LoVo (cell line): ENCODE measurements at regions not wholly inside any gene's neighbourhood (a gene's known extent, or its start where the extent isn't known, plus 50 kb on each side); places are given as distances from the start of the nearest gene placed in this dataset.
"Not testable (repeated sequence)": the region's sequence is repeated elsewhere in the genome, so short reads cannot be mapped to it uniquely, and the experiment has no call there.

Experiments
- DNase-seq: peaks from one replicate; pipeline ENCODE4 v3.0.0-alpha.2; 2016; ENCODE audit warnings: low spot score

GRCh38 chr4:116122124-116122523, 963.3 kb downstream of the TRAM1L1 start:
- peak; percentile 31 for DNase-seq

DNA sequence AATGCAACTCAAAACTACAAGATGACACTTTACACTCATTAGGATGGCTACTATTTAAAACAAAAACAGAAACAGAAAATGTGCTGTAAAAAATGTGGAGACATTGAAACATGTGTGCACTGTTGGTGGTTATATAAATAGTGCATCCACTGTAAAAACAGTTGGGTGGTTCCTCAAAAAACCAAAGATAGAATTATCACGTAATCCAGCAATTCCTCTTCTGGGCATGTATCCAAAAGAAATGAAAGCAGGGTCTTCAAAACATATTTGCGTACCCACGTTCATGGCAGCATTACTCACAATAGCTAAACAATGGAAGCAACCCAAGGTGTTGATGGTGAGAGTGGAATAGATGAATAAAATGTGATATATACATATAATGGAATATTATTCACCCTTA, 967.2 kb downstream of the TRAM1L1 start:
- DNase-seq, result no peak

- not testable (repeated sequence) for DNase-seq
These were observed 972.5 kb downstream of the TRAM1L1 start for GRCh38 chr4:116112861-116113260.

DNA sequence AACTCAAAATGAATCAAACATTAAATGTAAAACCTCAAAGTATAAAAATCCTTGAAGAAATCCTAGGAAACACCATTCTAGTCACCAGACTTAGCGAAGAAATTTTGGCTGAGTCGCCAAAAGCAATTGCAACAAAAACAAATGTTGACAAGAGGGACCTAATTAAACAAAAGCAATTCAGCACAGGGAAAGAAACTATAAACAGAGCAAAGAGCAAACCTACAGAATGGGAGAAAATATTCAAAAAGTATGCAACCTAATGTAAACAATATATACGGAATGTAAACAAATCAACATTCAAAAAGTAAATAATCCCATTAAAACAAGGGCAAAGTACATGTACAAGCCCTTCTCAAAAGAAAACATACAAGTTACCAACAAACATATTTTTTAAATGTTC, 974.7 kb downstream of the TRAM1L1 start:
- DNase-seq, result no peak

- DNase-seq, result no peak
These were observed 976.8 kb downstream of the TRAM1L1 start for GRCh38 chr4:116108606-116109005.

DNA sequence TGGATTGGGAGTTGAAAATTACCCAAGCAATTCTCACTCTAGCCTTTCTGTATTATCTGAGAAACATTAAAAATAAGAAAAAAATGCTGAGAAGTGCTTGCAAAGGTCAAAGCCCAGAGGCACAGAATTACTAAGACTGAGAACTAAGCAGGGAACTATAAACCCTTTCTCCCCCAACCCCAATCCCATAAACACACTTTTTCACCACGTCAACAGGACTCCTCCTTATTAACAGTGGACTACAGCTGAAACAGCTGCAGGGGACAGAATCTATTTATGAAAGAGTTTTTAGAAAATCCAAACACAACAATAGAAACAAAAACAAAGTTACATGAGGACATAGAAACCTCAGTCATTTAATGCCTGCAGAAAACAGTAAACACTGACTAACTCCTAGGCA, 984.1 kb downstream of the TRAM1L1 start:
- no peak for DNase-seq

GRCh38 chr4:116099596-116099995, 985.8 kb downstream of the TRAM1L1 start:
- no peak for DNase-seq

- not testable (repeated sequence) for DNase-seq
These were observed 983.9 kb upstream of the NDST4 start for GRCh38 chr4:116097353-116097752.

DNA sequence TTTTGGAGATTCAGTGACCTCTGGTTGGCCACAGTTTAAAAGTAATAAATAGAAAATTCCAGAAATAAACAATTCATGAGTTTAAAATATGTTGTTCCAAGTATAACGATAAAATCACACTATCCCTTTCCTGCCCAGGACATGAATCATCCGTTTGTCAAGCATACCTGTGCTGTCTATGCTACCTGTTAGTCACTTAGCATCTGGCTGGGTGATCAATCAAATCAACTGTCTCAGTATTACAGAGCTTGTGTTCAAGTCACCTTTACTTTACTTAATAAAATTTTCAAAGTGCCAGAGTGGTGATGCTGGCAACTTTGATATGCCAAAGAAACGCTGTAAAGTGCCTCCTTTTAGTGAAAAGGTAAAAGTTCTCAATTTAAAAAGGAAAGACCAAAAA, 979.5 kb upstream of the NDST4 start:
- no peak for DNase-seq

DNA sequence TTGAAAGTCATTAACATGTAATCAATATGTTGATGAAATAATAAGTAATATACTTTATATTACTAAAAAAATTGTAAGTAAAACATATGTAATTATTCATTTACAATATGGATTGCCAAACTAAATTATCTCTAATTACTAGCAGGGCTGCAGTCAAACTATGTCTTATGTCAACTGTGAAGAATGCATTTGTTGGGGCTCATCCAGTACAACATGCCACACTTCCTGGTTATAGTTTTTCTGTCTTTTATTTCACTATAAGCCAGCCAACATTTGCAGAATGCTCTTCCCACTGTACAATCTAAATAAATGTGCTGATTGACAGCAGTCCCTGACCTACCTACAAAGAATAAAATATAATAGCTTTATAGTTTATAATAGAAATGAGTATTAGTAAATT, 975.4 kb upstream of the NDST4 start:
- no peak for DNase-seq

DNA sequence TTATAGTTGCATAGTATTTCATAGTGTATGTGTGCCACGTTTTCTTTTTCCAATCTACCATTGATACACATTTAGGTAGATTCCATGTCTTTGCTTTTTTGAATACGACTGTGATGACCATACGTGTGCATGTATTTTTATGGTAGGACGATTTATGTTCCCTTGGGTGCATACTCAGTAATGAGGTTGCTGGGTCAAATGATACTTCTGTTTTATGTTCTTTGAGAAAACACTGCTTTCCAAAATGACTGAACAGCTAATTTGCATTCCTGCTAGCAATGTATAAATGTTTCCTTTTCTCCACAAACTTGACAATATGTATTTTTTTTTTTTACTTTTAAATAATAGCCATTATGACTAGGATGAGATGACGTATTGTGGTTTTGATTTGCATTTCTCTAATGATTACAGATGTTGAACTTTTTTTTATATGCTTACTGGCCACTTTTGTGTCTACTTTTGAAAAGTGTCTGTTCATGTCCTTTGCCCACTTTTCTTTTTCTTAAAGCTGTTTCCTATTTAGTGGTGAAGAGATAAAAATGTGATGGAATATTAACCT, 969.5 kb upstream of the NDST4 start:
- DNase-seq, result no peak

- DNase-seq, result no peak
These were observed 959.6 kb upstream of the NDST4 start for GRCh38 chr4:116073051-116073450.

DNA sequence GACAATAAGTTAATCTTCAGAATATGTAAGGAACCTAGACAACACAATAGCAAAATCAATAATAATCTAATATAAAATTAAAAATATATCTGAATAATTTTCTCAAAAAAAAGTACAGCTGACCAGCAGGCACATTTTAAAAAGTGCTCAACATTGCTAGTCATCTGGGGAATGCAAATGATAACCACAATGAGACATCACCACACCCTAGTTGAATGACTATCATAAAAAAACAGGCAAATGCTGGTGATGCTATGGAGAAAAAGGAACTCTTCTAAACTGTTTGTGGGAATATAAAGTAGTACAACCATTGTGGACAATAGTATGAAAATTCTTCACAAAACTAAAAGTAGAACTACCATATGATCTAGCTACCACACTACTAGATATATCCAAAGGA, 956.9 kb upstream of the NDST4 start:
- peak; percentile 5 for DNase-seq

GRCh38 chr4:116066711-116067245, 953.4 kb upstream of the NDST4 start:
- no peak for DNase-seq

GRCh38 chr4:116064331-116064730, 950.9 kb upstream of the NDST4 start:
- DNase-seq, result no peak

DNA sequence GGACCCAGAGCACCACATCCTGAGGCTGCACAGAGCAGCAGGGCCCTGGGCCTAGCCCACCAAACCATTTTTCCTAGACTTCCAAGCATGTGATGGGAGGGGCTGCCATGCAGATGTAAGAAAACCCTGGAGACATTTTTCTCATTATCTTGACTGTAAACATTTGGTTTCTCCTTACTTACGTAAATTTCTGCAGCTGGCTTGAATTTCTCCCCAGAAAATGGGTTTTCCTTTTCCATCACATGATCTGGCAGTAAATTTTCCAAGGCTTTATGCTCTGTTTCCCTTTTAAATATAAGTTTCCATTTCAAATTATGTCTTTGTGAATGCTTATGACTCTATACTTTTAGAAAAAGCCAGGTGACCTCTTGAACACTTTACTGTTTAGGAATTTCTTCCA, 945.9 kb upstream of the NDST4 start:
- DNase-seq, result no peak

DNA sequence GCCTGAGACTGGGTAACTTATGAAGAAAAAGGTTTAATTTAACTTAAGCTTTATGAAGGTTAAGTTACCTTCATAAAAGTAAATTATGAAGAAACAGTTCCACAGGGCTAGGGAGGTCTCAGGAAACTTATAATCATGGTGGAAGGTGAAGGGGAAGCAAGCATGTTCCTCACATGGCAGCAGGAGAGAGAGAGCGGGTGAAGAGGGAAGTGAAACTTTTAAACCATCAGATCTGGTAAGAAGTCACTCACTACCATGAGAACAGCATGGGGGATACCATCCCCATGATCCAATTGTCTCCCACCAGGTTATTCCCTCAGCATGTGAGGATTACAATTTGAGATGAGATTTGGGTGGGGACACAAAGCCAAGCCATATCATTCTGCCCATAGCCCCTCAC, 944.7 kb upstream of the NDST4 start:
- no peak for DNase-seq

GRCh38 chr4:116055857-116056827, 942.7 kb upstream of the NDST4 start:
- DNase-seq, result peak; percentile 11

DNA sequence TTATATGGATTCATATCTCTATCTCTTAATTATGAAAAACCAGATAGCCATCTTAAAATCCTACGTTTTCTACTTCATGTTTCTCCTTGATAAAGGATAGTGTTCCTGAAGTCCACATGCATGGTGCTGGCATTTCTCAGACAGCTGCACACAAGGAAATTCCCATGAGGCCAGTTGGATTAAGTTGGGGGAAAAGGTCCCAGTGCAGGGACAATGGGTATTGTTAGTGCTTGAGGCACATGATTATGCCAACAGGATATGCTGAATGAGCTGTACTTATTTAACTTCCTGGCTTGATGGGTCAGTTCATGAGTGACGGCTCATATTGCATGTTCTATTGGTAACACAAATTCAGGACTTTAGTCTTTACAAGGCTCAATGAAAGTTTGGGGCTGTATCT, 913.9 kb upstream of the NDST4 start:
- DNase-seq, result no peak

DNA sequence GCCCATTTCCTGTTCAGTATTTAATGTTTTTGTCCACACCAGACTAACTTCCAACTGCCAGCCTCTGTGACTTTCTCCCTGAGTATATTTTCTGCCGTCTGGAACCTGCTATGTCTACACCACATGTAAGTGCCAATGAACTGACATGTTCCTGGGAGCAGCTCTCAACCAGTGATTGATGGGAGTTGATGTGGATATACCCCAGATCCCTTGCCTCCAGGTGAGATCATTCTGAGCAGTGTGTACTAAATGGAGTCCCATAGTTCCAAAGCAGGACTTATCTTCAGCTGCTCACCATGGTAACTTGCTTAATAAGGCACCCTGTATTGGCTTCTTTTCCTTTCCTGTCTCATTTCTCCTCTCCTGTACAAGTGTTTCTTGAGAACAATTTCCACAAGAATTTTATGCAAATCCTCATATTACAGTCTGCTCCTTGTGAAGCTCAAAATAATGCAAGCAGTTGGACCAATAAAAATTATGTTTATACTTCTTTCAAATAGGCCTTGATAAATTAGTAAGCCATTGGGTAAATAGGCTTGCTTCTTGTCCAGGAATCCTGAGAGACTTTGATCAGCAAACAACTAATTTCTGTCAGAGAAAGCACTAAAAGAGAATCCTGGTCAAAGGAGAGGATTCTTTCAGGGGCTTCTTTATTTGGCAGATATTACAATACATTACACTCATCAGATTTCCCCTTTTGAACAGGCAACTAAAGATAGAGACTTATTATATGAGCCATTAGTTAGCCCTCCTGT, 911.7 kb upstream of the NDST4 start:
- no peak for DNase-seq

DNA sequence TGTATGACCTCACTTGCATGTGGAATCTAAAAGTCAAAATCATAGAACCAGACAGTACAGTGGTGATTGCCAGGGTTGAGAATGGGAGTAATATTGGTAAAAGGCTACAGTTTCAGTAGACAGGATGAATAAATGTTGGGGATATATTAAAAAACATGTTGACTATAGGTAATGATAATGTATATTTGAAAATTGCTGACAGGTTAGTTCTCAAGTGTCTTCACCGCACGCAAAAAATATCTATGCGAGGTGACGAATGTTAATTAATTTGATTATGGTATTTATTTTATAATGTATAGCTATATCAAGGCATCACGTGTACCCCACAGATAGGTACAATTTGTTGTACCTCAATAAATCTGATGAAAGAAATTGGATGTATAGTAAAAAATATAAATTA, 909.6 kb upstream of the NDST4 start:
- no peak for DNase-seq

- no peak for DNase-seq
These were observed 906.8 kb upstream of the NDST4 start for GRCh38 chr4:116020141-116020722.
